BLaER1 (cell line): ENCODE measurements at regions not wholly inside any gene's neighbourhood (a gene's known extent, or its start where the extent isn't known, plus 50 kb on each side); places are given as distances from the start of the nearest gene placed in this dataset.
"Not testable (repeated sequence)": the region's sequence is repeated elsewhere in the genome, so short reads cannot be mapped to it uniquely, and the experiment has no call there.

Experiments
- H3K27ac ChIP-seq: shearing (Covaris generic); formaldehyde crosslinking; 2 replicates; pipeline ENCODE4 v1.8.1; 2022
- H3K27me3 ChIP-seq: shearing (Covaris generic); formaldehyde crosslinking; 2 replicates; pipeline ENCODE4 v1.8.1; 2022
- H3K36me3 ChIP-seq: shearing (Covaris generic); formaldehyde crosslinking; 2 replicates; pipeline ENCODE4 v1.8.1; 2022
- H3K4me1 ChIP-seq: shearing (Covaris generic); formaldehyde crosslinking; 2 replicates; pipeline ENCODE4 v1.8.1; 2022
- H3K4me2 ChIP-seq: shearing (Covaris generic); formaldehyde crosslinking; 2 replicates; pipeline ENCODE4 v1.8.1; 2022
- H3K4me3 ChIP-seq: shearing (Covaris generic); formaldehyde crosslinking; 2 replicates; pipeline ENCODE4 v1.8.1; 2022
- H3K9ac ChIP-seq: shearing (Covaris generic); formaldehyde crosslinking; 2 replicates; pipeline ENCODE4 v1.8.1; 2022
- H3K9me3 ChIP-seq: shearing (Covaris generic); formaldehyde crosslinking; 2 replicates; pipeline ENCODE4 v1.8.1; 2022
- H4K20me1 ChIP-seq: shearing (Covaris generic); formaldehyde crosslinking; 2 replicates; pipeline ENCODE4 v1.8.1; 2022
- Cebpa-rat ChIP-seq: shearing (Covaris generic); IDR thresholded peaks from 2 replicates; pipeline ENCODE4 v1.8.1; 2022

DNA sequence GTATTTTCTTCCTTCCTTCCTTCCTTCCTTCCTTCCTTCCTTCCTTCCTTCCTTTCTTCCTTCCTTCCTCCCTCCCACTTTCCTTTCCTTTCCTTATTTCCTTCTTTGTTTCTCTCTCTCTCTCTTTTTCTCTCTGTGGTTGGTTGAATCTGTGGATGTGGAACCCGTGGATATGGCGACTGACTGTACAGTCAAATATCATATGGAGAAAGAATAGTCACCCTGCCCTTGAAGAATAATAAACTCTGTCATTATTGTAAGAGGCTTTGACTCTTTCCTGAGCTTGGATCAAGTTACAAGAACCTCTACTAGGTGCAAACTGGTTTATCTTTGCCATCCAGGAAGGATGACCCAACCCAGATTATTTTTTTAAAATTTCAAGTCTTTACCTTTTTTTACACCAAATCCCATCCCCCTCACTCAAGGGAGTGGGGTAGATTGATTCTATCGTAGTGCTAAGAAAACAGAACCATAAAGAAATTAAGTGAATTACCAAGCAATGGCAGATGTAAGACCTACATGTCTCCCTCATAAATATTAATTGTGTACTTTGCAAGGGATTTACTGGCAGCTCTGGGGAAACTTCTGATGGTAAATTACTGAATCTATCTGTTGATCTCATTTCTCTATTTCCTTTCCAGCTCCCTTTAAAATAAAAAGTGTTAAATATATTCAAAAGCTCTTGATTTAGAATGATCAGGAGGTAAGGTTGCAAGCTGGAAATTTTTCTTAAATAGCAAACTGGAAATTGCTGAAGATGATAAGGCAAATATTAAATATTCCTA lies 667.5 kb downstream of the UTRN start:
- Histone ChIP-seq H3K4me1 (no peaks in the 10 kb centered on the region), H3K9ac (no peak overlapping the region), H3K4me2 (no peak overlapping the region), H3K27me3 (no peaks in the 10 kb centered on the region), H3K4me3 (no peak overlapping the region), H3K27ac (no peak overlapping the region), H3K9me3 (no peaks in the 10 kb centered on the region), H3K36me3 (no peaks in the 10 kb centered on the region), H4K20me1 (no peaks in the 10 kb centered on the region)
- TF ChIP-seq Cebpa-rat = no peak

DNA sequence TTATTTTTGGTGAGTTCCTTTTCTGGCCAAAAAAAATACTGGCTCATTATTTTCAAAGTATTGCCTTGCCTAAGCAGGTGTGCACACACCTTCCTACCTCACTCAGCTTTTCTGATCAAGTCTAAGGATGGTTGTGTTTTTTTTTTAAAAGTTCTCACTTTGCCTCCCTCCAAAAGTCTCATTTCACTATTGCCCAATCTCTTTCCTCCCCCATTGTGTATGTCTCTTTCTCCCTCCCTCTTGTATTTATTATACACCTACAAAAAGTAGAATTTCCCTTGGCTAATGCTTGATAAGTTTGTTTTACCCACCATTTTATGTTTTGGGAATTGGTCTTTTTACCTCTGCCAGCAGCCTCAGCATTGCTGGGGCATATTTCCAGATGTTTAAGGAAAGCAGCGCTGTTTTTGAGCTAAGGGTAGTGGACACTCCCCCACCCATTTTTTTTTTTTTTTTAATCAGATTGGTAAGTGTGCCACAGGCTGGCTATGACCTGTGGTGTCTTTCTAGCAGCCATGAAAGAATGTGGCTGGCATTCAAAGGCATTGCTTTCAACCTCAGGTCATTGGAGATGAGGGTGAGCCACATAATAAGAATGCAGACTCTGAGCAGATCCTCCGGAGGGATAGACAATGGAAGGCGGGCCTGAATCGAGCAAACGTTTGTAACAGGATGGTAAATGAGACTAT lies 668.6 kb downstream of the UTRN start:
- no peaks in the 10 kb centered on the region for H3K4me1 ChIP-seq
- H3K27me3 ChIP-seq = no peaks in the 10 kb centered on the region
- no peaks in the 10 kb centered on the region for H3K36me3 ChIP-seq
- no peaks in the 10 kb centered on the region for H4K20me1 ChIP-seq
- H3K4me2 ChIP-seq = no peak overlapping the region
- no peak overlapping the region for H3K4me3 ChIP-seq
- H3K9me3 ChIP-seq = no peaks in the 10 kb centered on the region
- no peak overlapping the region for H3K9ac ChIP-seq
- H3K27ac ChIP-seq = no peak overlapping the region
- TF ChIP-seq Cebpa-rat = no peak

DNA sequence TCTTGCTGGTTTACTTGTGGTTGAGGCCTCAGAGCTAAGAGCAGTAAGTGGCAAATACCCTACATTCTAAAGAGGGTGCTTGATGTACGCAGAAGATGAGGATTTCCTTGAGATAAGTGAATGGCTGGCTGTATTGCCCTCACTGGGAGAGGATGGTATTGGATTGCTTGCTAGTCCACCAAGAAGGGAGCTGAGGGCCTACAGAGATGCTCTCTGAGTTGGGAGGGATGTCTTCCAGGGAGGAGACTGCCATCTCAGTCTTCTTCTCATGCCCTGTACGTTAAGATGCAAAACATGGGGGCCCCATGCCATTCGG lies 669.1 kb downstream of the UTRN start:
- Histone ChIP-seq H3K4me3 (no peak overlapping the region), H3K27ac (no peak overlapping the region), H3K9me3 (no peaks in the 10 kb centered on the region), H3K9ac (no peak overlapping the region), H3K4me1 (no peaks in the 10 kb centered on the region), H3K36me3 (no peaks in the 10 kb centered on the region), H3K27me3 (no peaks in the 10 kb centered on the region), H4K20me1 (no peaks in the 10 kb centered on the region), H3K4me2 (no peak overlapping the region)
- no peak for TF ChIP-seq Cebpa-rat

DNA sequence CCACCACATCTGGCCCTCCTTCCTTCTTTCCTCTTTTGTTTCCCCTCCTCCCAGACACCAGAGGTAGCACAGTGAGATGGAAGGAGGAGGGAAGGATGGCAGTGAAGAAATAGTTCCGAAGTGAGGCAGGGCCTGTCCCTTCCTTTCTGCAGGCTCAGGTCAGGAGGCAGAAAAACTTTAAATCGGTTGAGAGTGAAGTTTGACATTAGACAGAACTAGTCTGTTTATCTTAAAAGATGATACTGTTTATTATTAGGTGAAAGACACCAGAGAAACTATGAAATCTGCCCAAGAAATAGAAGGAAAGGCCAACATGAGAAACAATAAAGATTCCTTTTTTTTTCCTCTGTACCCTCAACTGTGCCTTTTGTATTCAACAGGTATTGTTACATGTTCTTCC lies 670.3 kb downstream of the UTRN start:
- Histone ChIP-seq H3K27ac (no peak overlapping the region), H3K36me3 (no peaks in the 10 kb centered on the region), H3K27me3 (no peaks in the 10 kb centered on the region), H3K4me3 (no peak overlapping the region), H3K4me2 (no peak overlapping the region), H3K4me1 (no peaks in the 10 kb centered on the region), H3K9me3 (no peaks in the 10 kb centered on the region), H4K20me1 (no peaks in the 10 kb centered on the region), H3K9ac (no peak overlapping the region)
- TF ChIP-seq Cebpa-rat = no peak

DNA sequence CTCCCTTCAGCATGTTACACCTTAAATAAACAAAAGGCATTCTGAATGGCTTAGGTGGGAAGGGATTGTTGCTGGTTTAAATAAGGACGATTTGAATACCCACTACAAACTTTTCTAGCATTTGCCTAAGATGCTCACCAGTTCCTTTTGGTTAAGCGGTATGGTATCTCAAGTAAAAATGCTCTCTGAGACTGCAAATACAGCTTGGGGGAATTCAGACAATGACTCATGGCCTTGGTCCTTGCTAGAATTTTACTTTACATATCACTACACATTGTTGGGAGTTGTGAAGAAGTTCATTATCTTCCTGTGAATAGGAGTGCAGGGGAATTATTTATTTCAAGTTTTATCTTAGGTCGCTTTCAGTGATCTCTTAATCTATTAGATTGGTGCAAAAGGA lies 670.7 kb downstream of the UTRN start:
- Histone ChIP-seq H4K20me1 (no peaks in the 10 kb centered on the region), H3K27me3 (no peaks in the 10 kb centered on the region), H3K4me3 (no peak overlapping the region), H3K4me1 (no peaks in the 10 kb centered on the region), H3K9me3 (no peaks in the 10 kb centered on the region), H3K36me3 (no peaks in the 10 kb centered on the region), H3K9ac (no peak overlapping the region), H3K4me2 (no peak overlapping the region), H3K27ac (no peak overlapping the region)
- no peak for TF ChIP-seq Cebpa-rat

DNA sequence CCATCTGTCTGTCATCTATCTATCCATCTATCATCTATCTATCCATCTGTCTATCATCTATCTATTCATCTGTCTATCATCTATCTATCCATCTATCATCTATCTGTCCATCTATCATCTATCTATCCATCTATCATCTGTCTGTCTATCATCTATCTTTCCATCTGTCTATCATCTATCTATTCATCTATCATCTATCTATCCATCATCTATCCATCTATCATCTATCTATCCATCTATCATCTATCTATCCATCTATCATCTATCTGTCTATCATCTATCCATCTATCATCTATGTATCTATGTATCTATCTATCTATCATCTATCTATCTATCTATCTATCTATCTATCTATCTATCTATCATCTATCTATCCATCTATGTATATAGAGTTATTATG lies 671.6 kb downstream of the UTRN start:
- H3K4me2 ChIP-seq, H3K4me1 ChIP-seq, H4K20me1 ChIP-seq, H3K9me3 ChIP-seq, H3K27me3 ChIP-seq, H3K9ac ChIP-seq, H3K36me3 ChIP-seq, H3K4me3 ChIP-seq, H3K27ac ChIP-seq: not testable (repeated sequence)

DNA sequence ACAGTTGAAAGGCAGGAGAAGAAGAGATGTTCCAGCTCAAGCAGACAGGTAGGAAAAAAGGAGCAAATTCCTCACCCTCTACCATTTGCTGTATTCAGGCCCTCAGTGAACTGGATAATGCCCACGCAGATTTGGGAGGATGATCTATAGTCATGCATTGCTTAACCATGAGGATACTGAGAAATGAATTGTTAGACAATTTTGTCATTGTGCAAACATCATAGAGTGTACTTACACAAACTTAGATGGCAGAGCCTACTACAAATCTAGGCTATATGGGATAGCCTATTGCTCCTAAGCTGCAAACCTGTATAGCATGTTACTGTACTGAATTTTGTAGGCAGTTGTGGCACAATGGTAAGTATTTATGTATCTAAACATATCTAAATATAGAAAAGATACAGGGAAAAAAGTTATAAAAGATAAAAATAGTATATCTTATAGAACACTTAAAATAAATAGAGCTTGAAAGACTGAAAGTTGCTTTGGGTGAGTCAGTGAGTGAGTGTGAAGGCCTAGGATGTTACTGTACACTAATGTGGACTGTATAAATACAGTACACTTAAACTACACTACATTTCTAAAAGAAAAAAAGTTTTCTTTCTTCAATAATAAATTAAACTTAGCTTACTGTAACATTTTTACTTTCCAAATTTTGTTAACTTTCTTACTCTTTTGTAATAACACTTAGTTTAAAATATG lies 672.3 kb downstream of the UTRN start:
- no peak overlapping the region for H3K27ac ChIP-seq
- no peak overlapping the region for H3K9ac ChIP-seq
- no peaks in the 10 kb centered on the region for H3K36me3 ChIP-seq
- no peak for TF ChIP-seq Cebpa-rat
- H4K20me1 ChIP-seq = no peaks in the 10 kb centered on the region
- no peaks in the 10 kb centered on the region for H3K4me1 ChIP-seq
- no peak overlapping the region for H3K4me3 ChIP-seq
- H3K4me2 ChIP-seq = no peak overlapping the region
- H3K9me3 ChIP-seq = no peaks in the 10 kb centered on the region
- H3K27me3 ChIP-seq = no peaks in the 10 kb centered on the region

DNA sequence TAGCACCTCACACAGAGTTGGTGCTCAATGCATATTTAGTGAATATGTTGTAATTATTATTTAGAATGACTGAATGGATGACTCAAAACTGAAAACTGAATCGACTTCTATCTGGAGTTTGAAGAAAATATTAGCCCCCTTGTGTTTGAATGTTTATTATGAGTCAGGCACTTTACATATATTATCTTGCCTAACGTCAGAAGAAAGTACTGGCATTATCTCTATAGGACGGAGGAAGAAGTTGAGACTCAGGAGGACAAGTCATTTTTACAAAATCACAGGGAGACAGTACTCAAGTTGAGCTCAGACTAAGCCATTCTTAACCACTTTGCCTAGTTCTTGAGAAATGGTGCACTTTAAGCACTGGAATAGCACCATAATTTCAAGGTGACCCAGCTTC lies 684.0 kb downstream of the UTRN start:
- Histone ChIP-seq H3K27me3 (no peaks in the 10 kb centered on the region), H3K9me3 (no peaks in the 10 kb centered on the region), H3K27ac (no peak overlapping the region), H3K4me3 (no peak overlapping the region), H3K4me1 (peaks cover 6% of the 10 kb centered on the region; the same call in 1 of the 2 replicates), H4K20me1 (no peaks in the 10 kb centered on the region), H3K36me3 (no peaks in the 10 kb centered on the region), H3K4me2 (no peak overlapping the region), H3K9ac (no peak overlapping the region)
- no peak for TF ChIP-seq Cebpa-rat

DNA sequence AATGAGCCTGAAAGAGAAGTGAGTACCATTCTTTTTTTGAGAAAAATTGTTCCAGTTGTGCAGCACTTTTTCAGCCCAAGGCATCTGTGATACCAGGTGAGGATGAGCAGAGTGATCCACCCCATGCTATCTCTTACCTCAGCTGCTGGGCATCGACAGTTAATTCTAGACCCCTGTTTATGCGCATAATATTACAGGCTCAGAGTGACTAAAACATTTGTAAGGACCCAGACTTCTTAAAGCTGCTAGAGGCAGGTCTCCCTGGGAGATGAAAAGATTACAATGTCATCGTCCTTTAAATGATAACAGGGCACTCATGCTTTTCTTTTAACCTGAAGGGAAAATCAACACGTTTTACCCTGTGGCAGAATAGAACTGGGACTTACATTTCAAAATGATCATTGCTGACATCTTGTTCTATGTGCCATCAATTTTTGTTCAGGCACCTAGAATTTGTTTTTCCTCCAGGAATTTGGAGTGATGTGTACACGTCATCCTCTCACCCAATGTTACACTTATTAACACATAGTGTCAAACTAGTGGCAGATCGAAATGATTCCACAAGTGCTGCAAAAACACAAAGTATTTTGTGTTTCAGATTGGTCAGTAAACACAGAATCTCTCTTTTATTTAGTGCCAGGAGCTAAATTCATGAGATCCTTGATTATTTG lies 684.6 kb downstream of the UTRN start:
- TF ChIP-seq Cebpa-rat = no peak
- H3K4me3 ChIP-seq = no peak overlapping the region
- 0 out of 2 replicates have a peak, but pooled peaks cover under 1% of the 10 kb centered on the region for H3K4me1 ChIP-seq
- no peak overlapping the region for H3K9ac ChIP-seq
- H3K4me2 ChIP-seq = no peak overlapping the region
- H3K27me3 ChIP-seq = no peaks in the 10 kb centered on the region
- H4K20me1 ChIP-seq = no peaks in the 10 kb centered on the region
- H3K27ac ChIP-seq = no peak overlapping the region
- no peaks in the 10 kb centered on the region for H3K36me3 ChIP-seq
- no peaks in the 10 kb centered on the region for H3K9me3 ChIP-seq

DNA sequence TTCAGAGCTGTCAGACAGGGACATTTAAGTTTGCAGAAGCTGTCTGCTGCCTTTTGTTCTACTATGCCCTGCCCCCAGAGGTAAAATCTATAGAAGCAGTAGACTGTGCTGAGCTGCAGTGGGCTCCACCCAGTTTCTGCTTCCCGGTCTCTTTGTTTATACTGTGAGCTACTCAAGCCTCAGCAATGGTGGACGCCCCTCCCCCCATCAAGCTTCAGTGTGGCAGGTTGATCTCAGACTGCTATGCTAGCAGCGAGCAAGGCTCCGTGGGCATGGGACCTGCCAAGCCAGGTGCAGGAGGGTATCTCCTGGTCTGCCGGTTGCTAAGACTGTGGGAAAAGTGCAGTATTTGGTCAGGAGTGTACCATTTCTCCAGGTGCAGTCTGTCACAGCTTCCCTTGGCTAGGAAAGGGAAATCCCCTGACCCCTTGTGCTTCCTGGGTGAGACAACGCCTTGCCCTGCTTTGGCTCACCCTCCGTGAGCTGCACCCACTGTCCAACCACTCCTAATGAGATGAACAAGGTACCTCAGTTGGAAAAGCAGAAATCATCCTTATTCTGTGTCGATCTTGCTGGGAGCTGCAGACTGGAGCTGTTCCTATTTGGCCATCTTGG lies 692.2 kb downstream of the UTRN start:
- not testable (repeated sequence) for H3K9me3 ChIP-seq, H3K4me1 ChIP-seq, H3K4me3 ChIP-seq, H3K4me2 ChIP-seq, H3K27ac ChIP-seq, H4K20me1 ChIP-seq, H3K27me3 ChIP-seq, H3K9ac ChIP-seq, H3K36me3 ChIP-seq
